IPS-NIHi7 (cell line): ENCODE measurements at regions not wholly inside any gene's neighbourhood (a gene's known extent, or its start where the extent isn't known, plus 50 kb on each side); places are given as distances from the start of the nearest gene placed in this dataset.
"Not testable (repeated sequence)": the region's sequence is repeated elsewhere in the genome, so short reads cannot be mapped to it uniquely, and the experiment has no call there.

ENCODE experiments used
- DNase-seq: peaks from one replicate; pipeline ENCODE4 v3.0.0; 2012; ENCODE audit warnings: mixed read lengths; ENCODE audit errors: extremely low spot score

- not testable (repeated sequence) for DNase-seq
Measured at GRCh38 chr1:188037572-188037971, 1208.8 kb downstream of the PLA2G4A start.

GRCh38 chr1:188043536-188044245, 1214.9 kb downstream of the PLA2G4A start:
- DNase-seq = no peak

GRCh38 chr1:188050250-188050649, 1221.5 kb downstream of the PLA2G4A start:
- DNase-seq = no peak

- DNase-seq = no peak
Measured at GRCh38 chr1:188056011-188056410, 1227.3 kb downstream of the PLA2G4A start.

GRCh38 chr1:188058801-188059200, 1230.1 kb downstream of the PLA2G4A start:
- DNase-seq = no peak

- DNase-seq = no peak
Measured at GRCh38 chr1:188061881-188062280, 1233.1 kb downstream of the PLA2G4A start.

GRCh38 chr1:188062456-188062855, 1233.7 kb downstream of the PLA2G4A start:
- DNase-seq = no peak

GRCh38 chr1:188065917-188066316, 1237.2 kb downstream of the PLA2G4A start:
- DNase-seq = no peak

GRCh38 chr1:188070848-188071247, 1242.1 kb downstream of the PLA2G4A start:
- peak; percentile 29 for DNase-seq

GRCh38 chr1:188089015-188089414, 1260.3 kb downstream of the PLA2G4A start:
- DNase-seq = no peak

- peak; percentile 21 for DNase-seq
Measured at GRCh38 chr1:188089461-188089860, 1260.7 kb downstream of the PLA2G4A start.

GRCh38 chr1:188096521-188096920, 1267.8 kb downstream of the PLA2G4A start:
- DNase-seq = no peak

- DNase-seq = no peak
Measured at GRCh38 chr1:188117436-188117835, 1288.7 kb downstream of the PLA2G4A start.

- DNase-seq = no peak
Measured at GRCh38 chr1:188122646-188123045, 1293.9 kb downstream of the PLA2G4A start.

- DNase-seq = no peak
Measured at GRCh38 chr1:188127507-188127906, 1298.8 kb downstream of the PLA2G4A start.

- peak; percentile 14 for DNase-seq
Measured at GRCh38 chr1:188128761-188129160, 1300.0 kb downstream of the PLA2G4A start.

- no peak for DNase-seq
Measured at GRCh38 chr1:188129856-188130838, 1301.4 kb downstream of the PLA2G4A start.

GRCh38 chr1:188137221-188137620, 1308.5 kb downstream of the PLA2G4A start:
- DNase-seq = no peak

- DNase-seq = no peak
Measured at GRCh38 chr1:188140958-188141357, 1312.2 kb downstream of the PLA2G4A start.

- no peak for DNase-seq
Measured at GRCh38 chr1:188154196-188154595, 1325.4 kb downstream of the PLA2G4A start.

GRCh38 chr1:188154761-188155160, 1326.0 kb downstream of the PLA2G4A start:
- no peak for DNase-seq

GRCh38 chr1:188155261-188155660, 1326.5 kb downstream of the PLA2G4A start:
- no peak for DNase-seq

GRCh38 chr1:188164459-188164858, 1335.7 kb downstream of the PLA2G4A start:
- DNase-seq = no peak
